HCT116 (cell line): ENCODE measurements at regions not wholly inside any gene's neighbourhood (a gene's known extent, or its start where the extent isn't known, plus 50 kb on each side); places are given as distances from the start of the nearest gene placed in this dataset.

Source experiments
- ATAC-seq: fragments of 200-7000 bp; cut with Tn5 transposase; 2 replicates; pipeline ENCODE4 v1.9.1; 2020; ENCODE audit warnings: mild to moderate bottlenecking, moderate library complexity
- BruUV-seq: library from RNA; stranded (reverse); fragments of 400-500 nt; replicated peaks from 2 replicates; lab custom pipeline; 2021; lab: Mats Ljungman, UMichigan
- CTCF ChIA-PET: fragments of 300-600 bp; sonication (Branson Sonifier 250); formaldehyde crosslinking; loops from one replicate; lab custom pipeline; 2021; ENCODE audit warnings: antibody characterized with exemption; lab: Charles Lee
- POLR2A ChIA-PET: fragments of 300-600, 350-600 bp; sonication (Branson Sonifier 250); formaldehyde crosslinking; loops from one replicate; lab custom pipeline; 2021; ENCODE audit warnings: antibody characterized with exemption; lab: Charles Lee
- RAD21 ChIA-PET, 2 experiments: fragments of 300-600 bp; sonication (Branson Sonifier 250); formaldehyde crosslinking; loops; one replicate each; lab custom pipeline; 2023; ENCODE audit warnings: low total read pairs in 2 of 2; ENCODE audit not compliant: uncharacterized antibody in 2 of 2, unreplicated experiment in 2 of 2, low non-redundant PET in 1 of 2; lab: Charles Lee
- DNase-seq: peaks from one replicate; pipeline ENCODE4 v3.0.0-alpha.2; 2010; ENCODE audit warnings: low read depth, low spot score
- H2AFZ ChIP-seq: fragments of 200-600 bp; shearing (Covaris generic), sonication (generic); 2 replicates; pipeline ENCODE4 v1.6.1; 2017; ENCODE audit warnings: low read depth, mixed run types, mixed read lengths, antibody characterized with exemption, low read length; ENCODE audit not compliant: poor library complexity, severe bottlenecking
- H3K27ac ChIP-seq: 2 replicates; pipeline ENCODE4 v1.5.1; 2012; ENCODE audit warnings: low read depth, low read length
- H3K27me3 ChIP-seq: fragments of 200-600 bp; sonication (generic); 2 replicates; pipeline ENCODE4 v1.6.1; 2016; ENCODE audit warnings: mixed run types, low read length, mixed read lengths; ENCODE audit not compliant: insufficient read depth
- H3K36me3 ChIP-seq, 2 experiments: fragments of 200-500 bp in 1 of 2; fragments of 200-600 bp in 1 of 2; sonication (Bioruptor generic) in 1 of 2; sonication (generic) in 1 of 2; 2 replicates each; pipeline versions ENCODE4 v1.5.1 to v1.6.1; 2014 to 2016; ENCODE audit warnings: low read length in 2 of 2, inconsistent platforms in 1 of 2, mixed read lengths in 1 of 2, mixed run types in 1 of 2; ENCODE audit not compliant: insufficient read depth in 2 of 2, control insufficient read depth in 1 of 2
- H3K4me1 ChIP-seq, 2 experiments: fragments of 200-600 bp in 1 of 2; sonication (generic) in 1 of 2; 2 replicates each; pipeline versions ENCODE4 v1.5.1 to v1.6.1; 2012 to 2017; ENCODE audit warnings: low read length in 2 of 2, inconsistent platforms in 1 of 2, mild to moderate bottlenecking in 1 of 2, mixed read lengths in 1 of 2, mixed run types in 1 of 2, moderate library complexity in 1 of 2; ENCODE audit not compliant: insufficient read depth in 2 of 2, control insufficient read depth in 1 of 2
- H3K4me2 ChIP-seq: fragments of 200-600 bp; sonication (generic); 2 replicates; pipeline ENCODE4 v1.6.1; 2017; ENCODE audit warnings: mixed run types, low read length, mixed read lengths
- H3K4me3 ChIP-seq, 2 experiments: fragments of 200-600 bp in 1 of 2; sonication (generic) in 1 of 2; replicated peaks in 1 of 2; 2 replicates each; pipeline ENCODE4 v1.5.1; 2011 to 2016; ENCODE audit warnings: low read length in 2 of 2, control low read depth in 1 of 2, low read depth in 1 of 2, mild to moderate bottlenecking in 1 of 2, mixed read lengths in 1 of 2, mixed run types in 1 of 2
- H3K79me2 ChIP-seq: fragments of 200-600 bp; sonication (generic); 2 replicates; pipeline ENCODE4 v1.6.1; 2017; ENCODE audit warnings: mild to moderate bottlenecking, mixed run types, low read length, moderate library complexity, mixed read lengths; ENCODE audit not compliant: insufficient read depth
- H3K9ac ChIP-seq: fragments of 200-600 bp; sonication (generic); 2 replicates; pipeline ENCODE4 v1.6.1; 2016; ENCODE audit warnings: low read length, mixed read lengths
- H3K9me2 ChIP-seq: fragments of 200-600 bp; sonication (generic), shearing (Covaris generic); 2 replicates; pipeline ENCODE4 v1.6.1; 2017; ENCODE audit warnings: mixed run types, mild to moderate bottlenecking, moderate library complexity; ENCODE audit not compliant: insufficient read depth
- H3K9me3 ChIP-seq, 2 experiments: fragments of 200-500 bp in 1 of 2; fragments of 200-600 bp in 1 of 2; sonication (Bioruptor generic) in 1 of 2; sonication (generic) in 1 of 2; 2 replicates each; pipeline ENCODE4 v1.6.1; 2014 to 2017; ENCODE audit warnings: low read length in 2 of 2, mixed read lengths in 2 of 2, inconsistent platforms in 1 of 2, low read depth in 1 of 2, mild to moderate bottlenecking in 1 of 2, mixed run types in 1 of 2, moderate library complexity in 1 of 2; ENCODE audit not compliant: control insufficient read depth in 1 of 2, insufficient read depth in 1 of 2
- H4K20me1 ChIP-seq: fragments of 200-600 bp; sonication (generic), shearing (Covaris generic); 2 replicates; pipeline ENCODE4 v1.6.1; 2017; ENCODE audit warnings: mixed run types, mild to moderate bottlenecking, moderate library complexity; ENCODE audit not compliant: insufficient read depth
- SIN3A ChIP-seq: IDR thresholded peaks from 2 replicates; pipeline ENCODE4 v1.6.1; 2012; ENCODE audit warnings: low read depth
- YY1 ChIP-seq: IDR thresholded peaks from 2 replicates; pipeline ENCODE4 v1.6.1; 2011; ENCODE audit warnings: low read length, low read depth, moderate library complexity, mild to moderate bottlenecking; ENCODE audit not compliant: insufficient replicate concordance; ENCODE audit errors: extremely low read depth
- ZFX ChIP-seq: fragments of 450-650 bp; IDR thresholded peaks from 2 replicates; pipeline ENCODE4 v1.6.1; 2017
- intact Hi-C: fragments of 100-400 bp; cut with micrococcal nuclease; formaldehyde crosslinking; loops from 2 replicates; pipeline ENCODE4 v1.10.0; 2022
- TF ChIP-seq, protein P1 (sequence below): IDR thresholded peaks from 2 replicates; pipeline ENCODE4 v1.6.1; 2011; ENCODE audit warnings: mild to moderate bottlenecking, low read length, moderate library complexity; ENCODE audit not compliant: insufficient replicate concordance; ENCODE audit errors: extremely low read depth
- TF ChIP-seq, protein P2 (sequence below): IDR thresholded peaks from 2 replicates; pipeline ENCODE4 v1.6.1; 2012; ENCODE audit warnings: low read depth

DNA sequence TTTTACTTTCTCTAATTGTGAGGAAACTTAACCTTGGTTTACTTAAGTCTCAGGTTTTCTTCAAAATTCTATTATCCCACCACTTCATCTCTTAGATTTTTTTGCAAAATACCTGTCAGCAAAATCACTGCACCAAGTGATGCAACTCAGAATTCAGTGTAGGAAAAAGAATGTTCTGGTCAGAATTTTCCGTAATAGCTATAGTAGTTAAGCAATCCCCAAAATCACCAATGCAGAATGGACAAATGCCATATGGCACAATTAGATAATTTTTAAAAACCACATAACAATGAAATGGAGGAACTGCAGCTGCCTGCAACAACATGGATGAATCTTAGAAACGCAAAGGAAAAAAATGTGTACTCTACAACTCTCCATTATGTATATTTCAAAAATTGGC lies 373.1 kb downstream of the NAF1 start (continued):
- TF ChIP-seq, protein P1, sequence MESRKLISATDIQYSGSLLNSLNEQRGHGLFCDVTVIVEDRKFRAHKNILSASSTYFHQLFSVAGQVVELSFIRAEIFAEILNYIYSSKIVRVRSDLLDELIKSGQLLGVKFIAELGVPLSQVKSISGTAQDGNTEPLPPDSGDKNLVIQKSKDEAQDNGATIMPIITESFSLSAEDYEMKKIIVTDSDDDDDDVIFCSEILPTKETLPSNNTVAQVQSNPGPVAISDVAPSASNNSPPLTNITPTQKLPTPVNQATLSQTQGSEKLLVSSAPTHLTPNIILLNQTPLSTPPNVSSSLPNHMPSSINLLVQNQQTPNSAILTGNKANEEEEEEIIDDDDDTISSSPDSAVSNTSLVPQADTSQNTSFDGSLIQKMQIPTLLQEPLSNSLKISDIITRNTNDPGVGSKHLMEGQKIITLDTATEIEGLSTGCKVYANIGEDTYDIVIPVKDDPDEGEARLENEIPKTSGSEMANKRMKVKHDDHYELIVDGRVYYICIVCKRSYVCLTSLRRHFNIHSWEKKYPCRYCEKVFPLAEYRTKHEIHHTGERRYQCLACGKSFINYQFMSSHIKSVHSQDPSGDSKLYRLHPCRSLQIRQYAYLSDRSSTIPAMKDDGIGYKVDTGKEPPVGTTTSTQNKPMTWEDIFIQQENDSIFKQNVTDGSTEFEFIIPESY: no peak

DNA sequence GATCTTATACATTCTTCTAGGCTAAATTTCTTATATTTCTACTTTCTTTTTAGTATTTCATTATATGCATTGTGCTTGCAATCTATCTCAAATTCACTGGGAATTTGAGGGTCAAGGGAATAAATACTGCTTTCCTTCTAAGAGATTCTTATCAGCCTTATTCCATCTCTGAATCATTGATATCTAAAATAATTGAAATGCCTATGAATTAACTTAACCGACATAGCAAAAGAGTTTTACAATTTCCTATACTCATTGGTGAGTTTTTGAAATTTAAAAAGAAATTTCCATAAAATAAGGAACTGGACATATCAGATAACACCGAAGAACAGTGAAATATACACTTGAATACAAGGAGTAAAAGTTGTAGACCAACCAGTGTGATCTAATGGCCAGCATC lies 373.7 kb downstream of the NAF1 start:
- 0 out of 2 replicates have a peak, but pooled peaks cover 3% of the 10 kb centered on the region for H4K20me1 ChIP-seq
- ATAC-seq (no peak), DNase-seq (no peak)
- H3K4me3 ChIP-seq: no peak overlapping the region
- H3K79me2 ChIP-seq: no peaks in the 10 kb centered on the region
- no peak overlapping the region for H2AFZ ChIP-seq
- RAD21 ChIA-PET: no interaction called here
- intact Hi-C loops: no loop called here
- CTCF ChIA-PET: no interaction called here
- no peak for TF ChIP-seq ZFX
- TF ChIP-seq, protein P2, sequence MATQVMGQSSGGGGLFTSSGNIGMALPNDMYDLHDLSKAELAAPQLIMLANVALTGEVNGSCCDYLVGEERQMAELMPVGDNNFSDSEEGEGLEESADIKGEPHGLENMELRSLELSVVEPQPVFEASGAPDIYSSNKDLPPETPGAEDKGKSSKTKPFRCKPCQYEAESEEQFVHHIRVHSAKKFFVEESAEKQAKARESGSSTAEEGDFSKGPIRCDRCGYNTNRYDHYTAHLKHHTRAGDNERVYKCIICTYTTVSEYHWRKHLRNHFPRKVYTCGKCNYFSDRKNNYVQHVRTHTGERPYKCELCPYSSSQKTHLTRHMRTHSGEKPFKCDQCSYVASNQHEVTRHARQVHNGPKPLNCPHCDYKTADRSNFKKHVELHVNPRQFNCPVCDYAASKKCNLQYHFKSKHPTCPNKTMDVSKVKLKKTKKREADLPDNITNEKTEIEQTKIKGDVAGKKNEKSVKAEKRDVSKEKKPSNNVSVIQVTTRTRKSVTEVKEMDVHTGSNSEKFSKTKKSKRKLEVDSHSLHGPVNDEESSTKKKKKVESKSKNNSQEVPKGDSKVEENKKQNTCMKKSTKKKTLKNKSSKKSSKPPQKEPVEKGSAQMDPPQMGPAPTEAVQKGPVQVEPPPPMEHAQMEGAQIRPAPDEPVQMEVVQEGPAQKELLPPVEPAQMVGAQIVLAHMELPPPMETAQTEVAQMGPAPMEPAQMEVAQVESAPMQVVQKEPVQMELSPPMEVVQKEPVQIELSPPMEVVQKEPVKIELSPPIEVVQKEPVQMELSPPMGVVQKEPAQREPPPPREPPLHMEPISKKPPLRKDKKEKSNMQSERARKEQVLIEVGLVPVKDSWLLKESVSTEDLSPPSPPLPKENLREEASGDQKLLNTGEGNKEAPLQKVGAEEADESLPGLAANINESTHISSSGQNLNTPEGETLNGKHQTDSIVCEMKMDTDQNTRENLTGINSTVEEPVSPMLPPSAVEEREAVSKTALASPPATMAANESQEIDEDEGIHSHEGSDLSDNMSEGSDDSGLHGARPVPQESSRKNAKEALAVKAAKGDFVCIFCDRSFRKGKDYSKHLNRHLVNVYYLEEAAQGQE: no peak
- TF ChIP-seq SIN3A: no peak
- TF ChIP-seq YY1: no peak
- no peak overlapping the region for H3K9ac ChIP-seq
- no peaks in the 10 kb centered on the region for H3K4me1 ChIP-seq
- no TSS peak for BruUV-seq
- POLR2A ChIA-PET: no interaction called here
- no peaks in the 10 kb centered on the region; a peak in 1 of 4 replicates for H3K36me3 ChIP-seq
- H3K9me3 ChIP-seq: no peaks in the 10 kb centered on the region
- H3K9me2 ChIP-seq: 0 out of 2 replicates have a peak, but pooled peaks cover 3% of the 10 kb centered on the region
- H3K27ac ChIP-seq: no peak overlapping the region
- no peaks in the 10 kb centered on the region for H3K27me3 ChIP-seq
- no peak overlapping the region for H3K4me2 ChIP-seq
